ENCODE measurements at regions not wholly inside any gene's neighbourhood (a gene's known extent, or its start where the extent isn't known, plus 50 kb on each side); places are given as distances from the start of the nearest gene placed in this dataset.

DNA sequence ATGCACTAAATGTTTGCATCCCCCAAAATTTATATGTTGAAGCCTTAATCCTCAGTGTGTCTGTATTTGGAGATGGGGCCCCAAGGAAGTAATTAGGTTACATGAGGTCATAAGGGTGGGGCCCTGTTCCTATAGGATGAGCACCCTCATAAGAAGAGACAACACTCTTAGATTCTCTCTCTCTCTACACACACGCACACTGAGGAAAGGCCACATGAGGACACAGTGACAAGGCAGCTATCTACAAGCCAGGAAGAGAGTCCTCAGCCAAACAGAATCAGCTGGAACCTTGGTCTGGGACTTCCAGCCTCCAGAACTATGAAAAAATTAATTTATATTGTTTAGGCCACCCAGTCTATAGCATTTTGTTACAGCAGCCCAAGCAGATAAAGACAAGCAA lies 69.3 kb upstream of the NOCT start:
- in situ Hi-C loops (cut with MboI; ENCODE audit: low sequenced_read_pairs) (no loop called here), intact Hi-C loops (cut with micrococcal nuclease) (no loop called here), dilution Hi-C loops (cut with HindIII; ENCODE audit: low sequenced_read_pairs, unreplicated experiment) (no loop called here)
- Histone ChIP-seq H3K9ac (ENCODE audit: low read depth, low read length) (no peak overlapping the region), H3K14ac (replicated peaks; ENCODE audit: low read depth, low read length) (no peak overlapping the region), H3K4me1 (ENCODE audit: control insufficient read depth, insufficient read depth, low read length) (no peaks in the 10 kb centered on the region), H4K91ac (ENCODE audit: insufficient read depth, low read depth, low read length) (no peak overlapping the region), H2BK5ac (ENCODE audit: low read depth, low read length, poor library complexity, severe bottlenecking) (no peak overlapping the region), H2BK15ac (ENCODE audit: low read depth, low read length) (no peak overlapping the region), H3K18ac (ENCODE audit: low read depth, low read length) (no peak overlapping the region), H4K20me1 (ENCODE audit: insufficient read depth, low read length) (no peaks in the 10 kb centered on the region), H3K9me1 (ENCODE audit: insufficient read depth, low read length) (no peaks in the 10 kb centered on the region), H3K4me3 (ENCODE audit: insufficient read depth, low read depth, low read length) (no peak overlapping the region), H3K4me2 (ENCODE audit: low read depth, low read length) (no peak overlapping the region), H2AK9ac (replicated peaks; ENCODE audit: low read depth, low read length, poor library complexity) (no peak overlapping the region), H2AFZ (replicated peaks; ENCODE audit: low read length, poor library complexity) (no peak overlapping the region), H3K27ac (ENCODE audit: insufficient read depth, low read length) (no peak overlapping the region), H2BK120ac (ENCODE audit: low read depth, low read length) (no peak overlapping the region), H2AK5ac (ENCODE audit: low read depth, low read length) (no peak overlapping the region), H3K27me3 (ENCODE audit: control insufficient read depth, insufficient read depth, low read length) (peaks cover 2% of the 10 kb centered on the region), H3K9me3 (ENCODE audit: control insufficient read depth, insufficient read depth, low read length) (no peaks in the 10 kb centered on the region), H3K36me3 (ENCODE audit: control insufficient read depth, insufficient read depth, low read length) (no peaks in the 10 kb centered on the region), H3K79me1 (ENCODE audit: low read depth in 1 of 2, low read length in 2 of 2) (no peaks in the 10 kb centered on the region), H3K4ac (ENCODE audit: low read depth, low read length) (no peak overlapping the region), H4K8ac (ENCODE audit: low read depth in 2 of 2, low read length in 2 of 2) (no peak overlapping the region), H3K23ac (ENCODE audit: low read depth, low read length) (no peak overlapping the region), H4K5ac (ENCODE audit: low read depth, low read length) (no peak overlapping the region), H3K56ac (ENCODE audit: extremely low read depth, insufficient read depth, low read length) (no peak overlapping the region), H2BK20ac (ENCODE audit: low read depth, low read length) (no peak overlapping the region)
- TF ChIP-seq, protein P1, sequence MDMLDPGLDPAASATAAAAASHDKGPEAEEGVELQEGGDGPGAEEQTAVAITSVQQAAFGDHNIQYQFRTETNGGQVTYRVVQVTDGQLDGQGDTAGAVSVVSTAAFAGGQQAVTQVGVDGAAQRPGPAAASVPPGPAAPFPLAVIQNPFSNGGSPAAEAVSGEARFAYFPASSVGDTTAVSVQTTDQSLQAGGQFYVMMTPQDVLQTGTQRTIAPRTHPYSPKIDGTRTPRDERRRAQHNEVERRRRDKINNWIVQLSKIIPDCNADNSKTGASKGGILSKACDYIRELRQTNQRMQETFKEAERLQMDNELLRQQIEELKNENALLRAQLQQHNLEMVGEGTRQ (IDR thresholded peaks at IDR 0.05; ENCODE audit: low read depth, low read length), result no peak
- TF ChIP-seq RAD21 (IDR thresholded peaks at IDR 0.05; ENCODE audit: low read length), result no peak
- TF ChIP-seq CTCF (conservative IDR thresholded peaks at IDR 0.05; ENCODE audit: low read depth, low read length), result no peak
- TF ChIP-seq CHD1 (IDR thresholded peaks at IDR 0.05; ENCODE audit: low read depth, low read length), result no peak
- TF ChIP-seq NFE2L2 (IDR thresholded peaks at IDR 0.05; ENCODE audit: low read depth, low read length), result no peak
- no peak for TF ChIP-seq BHLHE40 (IDR thresholded peaks at IDR 0.05; ENCODE audit: low read depth, low read length)
- no CpG with 5 or more reads among the region's 1 CpG for WGBS, 2 experiments (ENCODE audit: extremely low coverage in 2 of 2, insufficient read length in 1 of 2)
- no peak for ATAC-seq (ENCODE audit: low read depth)
- POLR2A ChIA-PET (ENCODE audit: unreplicated experiment), result no interaction called here
- DNase-seq, result no peak
- no TSS peak for BruUV-seq (replicated peaks)
- CTCF ChIA-PET, result interaction anchor here (2.3 kb wide), 1 partner anchor 8 kb away, joined by 8 read pairs; no protein-coding TSS in a partner anchor
